GM21786 (cell line): ENCODE measurements at regions not wholly inside any gene's neighbourhood (a gene's known extent, or its start where the extent isn't known, plus 50 kb on each side); places are given as distances from the start of the nearest gene placed in this dataset.

Experiments used
- ATAC-seq: cut with Tn5 transposase; IDR thresholded peaks from one replicate; pipeline ENCODE4 v1.9.1; 2021; ENCODE audit not compliant: unreplicated experiment

DNA sequence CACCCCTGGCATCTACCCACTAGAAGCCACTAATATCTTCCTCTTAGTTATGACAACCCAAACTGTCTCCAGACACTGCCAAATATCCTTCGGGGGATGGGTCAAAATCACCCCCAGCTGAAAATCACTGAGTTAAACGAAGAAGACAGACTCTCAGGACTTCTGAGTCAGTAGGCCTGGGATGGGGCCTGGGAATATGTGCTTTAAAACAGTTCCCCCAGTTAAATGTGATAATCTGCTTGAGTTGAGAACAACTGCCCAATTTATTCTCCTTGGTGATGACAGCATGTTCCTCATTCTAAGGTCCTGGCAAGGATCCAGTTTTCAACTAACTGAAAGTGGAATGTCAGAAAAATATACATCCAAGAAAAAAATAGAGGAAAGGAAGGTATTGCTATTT lies 52.4 kb downstream of the CBLL2 start:
- ATAC-seq = no peak

DNA sequence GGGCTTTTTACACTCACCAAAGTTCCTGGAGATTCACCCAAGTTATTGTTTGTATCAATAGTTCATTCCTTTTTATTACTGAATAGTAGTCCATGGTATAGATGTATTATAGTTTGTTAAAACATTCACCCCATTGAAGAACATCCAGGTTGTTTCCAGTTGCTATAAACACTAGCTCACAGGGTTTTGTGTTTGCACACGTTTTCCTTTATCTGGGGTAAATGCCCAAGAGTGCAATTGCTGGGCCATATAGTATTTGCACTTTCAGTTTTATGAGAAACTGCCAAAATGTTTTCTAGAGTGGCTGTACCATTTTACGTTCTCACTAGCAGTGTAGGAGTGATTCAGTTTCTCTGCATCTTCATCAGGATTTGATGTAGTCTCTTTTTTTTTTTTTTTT lies 57.1 kb downstream of the CBLL2 start:
- no peak for ATAC-seq

DNA sequence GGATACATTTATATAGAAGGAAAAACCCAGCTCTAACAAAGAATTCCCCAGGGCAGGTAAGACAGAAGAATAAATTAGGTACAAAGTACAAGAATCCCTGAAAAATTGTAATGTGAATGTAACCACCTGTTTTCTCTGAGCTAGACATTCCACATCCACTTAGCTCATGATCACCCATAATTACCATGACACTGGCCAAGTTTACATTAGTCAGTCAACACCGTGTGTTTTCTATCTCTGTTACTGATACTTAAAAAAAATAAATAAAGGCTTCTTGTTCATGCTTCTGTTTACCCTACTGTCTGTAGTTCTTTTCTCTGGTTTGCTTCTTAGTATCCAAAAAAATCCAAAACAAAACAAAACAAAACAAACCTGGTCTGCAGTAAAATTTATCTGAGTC lies 66.0 kb downstream of the CBLL2 start:
- no peak for ATAC-seq

DNA sequence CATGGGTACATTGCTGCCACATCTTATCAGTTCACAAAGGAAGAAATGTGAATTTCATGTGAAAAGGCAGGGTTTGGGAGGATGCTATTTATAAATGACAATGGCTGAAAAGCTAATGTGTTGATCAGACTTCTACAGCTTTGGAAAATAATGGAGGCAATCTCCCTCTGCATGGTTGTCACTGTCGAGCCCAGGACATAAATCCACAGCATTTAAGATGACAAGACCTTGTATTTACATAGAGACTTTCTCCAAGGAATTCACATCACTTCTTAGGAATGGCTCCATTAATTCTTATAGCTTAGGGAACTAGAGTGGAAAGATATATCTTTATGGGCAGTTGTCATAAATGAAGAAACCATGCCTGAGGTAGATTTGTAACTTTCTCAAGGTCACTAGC lies 66.7 kb downstream of the CBLL2 start:
- ATAC-seq = no peak

DNA sequence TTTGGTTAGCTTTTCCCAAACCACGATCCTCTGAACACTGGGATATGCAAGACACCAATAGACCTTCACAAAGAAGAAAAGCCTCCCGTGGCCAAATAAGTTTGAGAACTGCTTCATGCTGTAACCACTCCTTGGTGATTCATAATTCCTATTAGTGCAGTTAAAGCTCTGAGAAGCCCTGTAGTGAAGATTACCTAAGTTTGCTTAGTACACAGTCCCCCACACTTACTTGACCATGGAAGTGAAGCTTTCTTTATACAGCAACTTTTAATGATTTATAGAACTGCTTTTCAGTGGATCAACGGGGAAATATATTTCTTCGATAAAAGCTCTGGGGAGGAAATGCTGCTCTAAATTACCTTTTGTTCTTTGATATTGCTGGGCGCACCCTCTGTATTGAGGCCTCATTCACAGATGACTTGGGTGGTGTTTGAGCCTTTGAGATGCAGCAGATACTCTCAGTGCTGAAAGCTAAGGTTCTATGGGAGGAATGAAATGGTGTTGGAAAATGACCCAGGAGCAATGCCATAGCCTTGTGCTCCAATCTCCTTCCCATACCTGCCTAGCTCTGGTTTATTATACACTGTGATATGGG lies 67.4 kb downstream of the CBLL2 start:
- no peak for ATAC-seq

DNA sequence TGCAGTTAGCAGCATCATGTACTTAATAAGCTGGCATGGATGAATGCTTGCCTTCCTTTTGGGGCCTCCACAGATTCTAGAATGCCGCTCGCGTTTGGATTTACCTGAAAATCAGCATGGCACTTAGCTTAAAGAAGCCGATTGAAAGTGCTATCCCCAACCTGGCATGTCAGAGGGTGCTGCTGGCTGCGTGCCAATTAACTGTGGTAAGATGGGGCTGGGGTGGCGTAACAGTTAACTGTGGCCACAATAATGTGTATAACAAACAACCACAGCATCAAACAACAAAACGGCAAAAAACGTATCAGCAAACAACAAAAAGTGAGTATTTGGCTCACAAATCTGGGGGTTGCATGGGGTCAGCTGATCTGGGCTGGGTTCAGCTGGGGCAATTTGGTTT lies 70.5 kb downstream of the CBLL2 start:
- ATAC-seq = no peak

DNA sequence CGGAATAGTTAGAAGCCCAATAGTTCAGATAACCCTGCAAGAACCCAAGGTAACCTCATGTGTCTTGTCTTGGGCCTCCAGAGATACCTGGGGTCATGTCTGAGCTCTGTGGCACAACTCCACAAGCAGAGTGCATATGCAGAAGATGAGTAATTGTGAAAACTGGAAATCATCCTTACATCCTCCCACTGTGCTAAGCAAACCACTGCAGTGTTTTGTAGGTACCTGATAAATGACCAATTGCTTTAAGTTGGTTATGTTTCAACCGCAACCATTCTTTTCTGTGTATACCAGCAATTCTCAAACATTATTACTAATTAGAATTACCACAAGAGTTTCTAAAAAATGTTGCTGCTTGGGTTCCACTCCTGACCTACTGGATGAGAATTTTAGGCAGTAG lies 73.2 kb downstream of the CBLL2 start:
- no peak for ATAC-seq

DNA sequence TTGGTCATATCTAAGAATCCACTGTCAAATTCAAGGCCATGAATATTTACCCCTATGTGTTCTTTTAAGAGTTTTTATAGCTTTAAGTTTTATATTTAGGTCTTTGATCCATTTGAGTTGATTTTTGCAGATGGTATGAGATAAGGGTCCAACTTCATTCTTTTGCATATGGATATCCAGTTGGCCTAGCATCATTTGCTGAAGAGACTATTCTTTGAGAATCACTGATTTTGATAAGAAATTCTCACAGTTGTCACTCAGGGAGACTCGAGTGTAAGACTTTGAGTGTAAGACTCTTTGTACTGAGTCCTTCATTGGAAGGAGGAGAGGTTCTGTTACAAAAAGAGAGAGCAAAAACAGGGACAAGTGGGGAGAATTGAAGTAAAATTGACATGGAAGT lies 74.8 kb downstream of the CBLL2 start:
- no peak for ATAC-seq

DNA sequence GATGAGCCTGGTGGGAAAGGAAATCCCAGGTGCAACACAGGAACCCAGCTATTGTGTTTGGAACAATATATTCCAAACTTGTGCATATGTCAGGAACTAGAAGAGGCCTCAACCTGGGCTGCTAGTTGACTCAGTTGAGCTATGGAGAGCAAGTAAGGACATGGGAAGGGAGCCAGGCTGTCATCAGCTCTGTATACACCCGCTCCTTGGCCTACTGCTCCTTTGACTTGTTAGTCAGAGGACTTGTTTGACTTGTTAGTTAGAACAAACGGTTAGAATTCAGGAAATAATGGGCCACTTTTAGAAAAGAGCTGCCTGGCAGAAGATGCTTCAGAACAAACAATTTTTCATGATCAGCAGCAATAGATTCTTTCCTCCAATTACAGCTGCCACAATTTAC lies 76.4 kb downstream of the CBLL2 start:
- ATAC-seq = no peak

DNA sequence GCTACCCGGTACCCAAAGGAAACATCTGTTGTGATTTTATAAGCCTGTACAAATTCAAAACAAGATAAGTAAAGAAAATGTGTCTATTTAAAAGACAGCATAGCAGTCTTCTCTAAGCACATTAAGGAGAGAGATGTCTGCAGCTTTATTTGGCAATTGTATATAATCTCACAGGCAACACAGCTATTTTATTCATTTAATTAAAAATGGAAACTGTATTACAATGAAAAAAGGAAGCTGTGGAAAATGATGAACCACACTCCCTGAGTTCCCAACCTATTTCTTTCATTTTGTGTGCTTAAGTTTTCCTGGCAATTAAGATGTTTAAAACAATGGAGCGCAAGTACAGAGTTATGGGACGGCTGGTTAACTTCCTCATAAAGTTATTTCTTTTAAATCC lies 78.4 kb downstream of the CBLL2 start:
- no peak for ATAC-seq

DNA sequence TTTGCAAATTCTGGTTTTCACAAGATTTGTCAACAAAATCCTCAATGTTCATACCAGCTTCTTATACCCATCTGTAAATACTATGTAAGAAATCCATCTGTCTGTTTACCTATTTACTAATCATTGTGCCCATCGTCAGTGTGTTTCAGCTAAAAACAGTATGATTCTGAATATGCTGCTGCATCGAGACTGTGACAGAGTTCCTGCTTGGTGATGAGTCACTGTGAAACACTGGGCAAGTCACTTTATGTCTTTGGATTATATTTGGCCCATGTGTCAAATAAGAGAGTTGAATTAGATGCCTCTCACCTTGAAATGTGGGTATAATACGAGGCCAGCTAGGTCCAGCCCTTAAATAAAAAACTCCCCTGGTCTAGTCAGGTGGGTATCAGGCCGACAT lies 79.3 kb downstream of the CBLL2 start:
- no peak for ATAC-seq

DNA sequence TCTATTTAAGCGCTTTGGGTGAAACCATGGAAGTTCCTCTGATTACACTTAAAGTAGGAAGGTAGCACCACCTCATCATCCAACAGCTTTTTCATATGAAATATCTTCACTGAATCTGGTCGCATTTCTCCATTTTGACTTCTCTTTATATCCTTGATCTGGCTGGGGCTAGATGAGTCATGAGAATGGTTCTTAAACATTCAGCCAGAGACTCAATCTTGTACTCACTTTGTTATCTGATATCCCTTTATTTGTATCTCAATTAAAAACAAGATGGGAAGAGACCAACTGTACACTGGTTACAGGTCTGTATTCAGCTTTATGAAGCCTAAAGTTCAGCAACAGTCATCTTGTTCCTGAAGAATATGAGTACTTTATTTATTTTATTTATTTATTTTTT lies 84.9 kb downstream of the CBLL2 start:
- ATAC-seq = no peak

DNA sequence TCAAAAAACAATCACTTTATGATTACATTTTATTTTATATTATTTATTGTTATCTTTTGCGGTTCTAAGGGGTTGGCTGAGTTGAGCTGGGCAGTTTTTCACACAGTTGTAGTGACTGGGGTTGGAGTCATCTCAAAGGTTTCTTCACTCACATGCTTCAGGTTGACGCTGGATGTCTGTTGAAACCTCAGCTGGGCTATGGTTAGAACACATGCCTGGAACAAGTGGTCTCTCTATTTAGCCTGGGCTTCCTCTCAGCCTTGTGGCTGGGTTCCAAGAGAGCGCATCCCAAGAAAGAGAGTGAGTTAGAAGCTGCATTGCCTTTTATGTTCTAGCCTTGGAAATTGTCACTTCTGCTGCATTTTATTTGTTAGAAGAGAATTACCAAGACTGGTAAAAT lies 87.4 kb downstream of the CBLL2 start:
- no peak for ATAC-seq

DNA sequence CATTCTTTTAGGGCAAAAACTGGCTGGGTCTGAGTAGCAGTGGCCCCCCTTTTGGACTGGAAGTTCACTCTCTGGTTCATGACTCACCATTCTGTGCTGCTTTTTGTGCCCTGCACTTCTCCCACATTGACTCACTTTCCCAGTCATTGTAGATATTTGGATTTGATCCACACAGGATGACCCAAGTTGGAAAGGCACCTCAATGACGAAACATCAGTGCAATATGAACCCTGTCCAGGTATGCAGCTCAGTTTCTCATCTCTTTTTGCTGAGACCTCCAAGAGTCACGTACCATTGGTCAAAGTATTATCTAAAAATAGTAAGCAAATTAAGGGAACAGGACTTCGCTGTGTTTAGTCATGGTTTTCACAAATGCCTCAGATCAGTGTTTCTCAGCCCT lies 92.7 kb downstream of the CBLL2 start:
- no peak for ATAC-seq

DNA sequence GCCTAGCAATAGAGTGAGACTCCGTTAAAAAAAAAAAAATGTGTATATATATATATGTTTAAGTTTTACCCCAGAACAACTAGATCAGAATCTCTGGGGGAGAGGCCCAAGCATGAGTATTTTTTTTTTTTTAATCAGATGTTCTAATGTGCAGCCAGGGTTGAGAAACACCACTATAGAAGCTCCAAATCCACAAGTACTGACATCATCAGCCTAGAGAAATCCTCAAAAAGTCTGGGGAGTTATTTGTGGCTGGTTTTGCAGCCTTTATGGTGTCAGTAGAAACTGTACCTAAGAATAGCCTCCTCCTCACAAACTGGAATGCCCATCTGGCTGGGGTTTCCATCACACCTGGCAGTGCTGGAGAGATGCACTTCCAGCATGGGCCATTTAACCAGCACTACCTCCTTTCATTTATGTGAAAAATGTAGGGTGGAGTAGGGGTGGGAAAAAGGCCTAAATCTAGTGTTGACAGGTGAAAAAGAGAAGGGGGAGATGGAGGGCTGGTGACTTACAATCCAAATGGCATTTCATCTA lies 93.5 kb downstream of the CBLL2 start:
- no peak for ATAC-seq

DNA sequence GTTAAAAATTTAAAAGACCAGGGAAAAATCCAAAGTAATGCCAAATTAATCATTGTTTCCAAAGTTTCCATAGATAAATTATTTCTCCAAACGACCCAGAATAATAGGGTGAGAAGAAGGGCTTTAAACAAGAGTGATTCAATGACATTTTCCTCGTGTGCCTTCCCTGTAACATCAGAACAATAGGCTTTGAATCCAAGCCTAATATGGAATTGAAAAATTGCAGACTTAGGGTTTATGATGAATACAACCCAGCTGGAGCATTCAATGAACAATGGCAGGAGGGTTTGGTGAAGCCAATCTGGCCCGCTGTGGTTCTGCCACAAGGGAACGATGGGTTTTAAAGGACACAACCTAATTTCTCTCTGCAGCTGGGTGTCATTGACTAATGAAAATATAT lies 94.2 kb downstream of the CBLL2 start:
- ATAC-seq = no peak

DNA sequence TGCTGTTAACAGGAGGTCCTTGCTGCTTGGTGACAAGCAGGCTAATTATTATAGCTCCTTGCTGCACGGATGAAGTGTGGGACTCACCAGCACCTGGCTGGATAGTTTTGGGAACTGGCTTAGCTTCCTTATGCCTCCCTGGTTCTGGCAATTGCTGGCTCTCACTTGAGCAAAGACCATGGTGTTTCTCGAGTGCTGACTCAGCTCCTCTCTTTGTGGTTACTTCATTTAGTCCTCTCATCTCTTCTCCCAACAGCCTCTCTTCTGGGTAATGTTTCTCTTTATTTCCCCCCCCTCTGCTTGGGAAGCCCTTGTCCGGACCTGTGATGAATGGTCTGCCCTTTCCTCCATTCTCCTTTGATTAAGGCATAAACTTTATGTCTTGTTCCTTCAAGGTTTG lies 100.4 kb downstream of the CBLL2 start:
- ATAC-seq = no peak

DNA sequence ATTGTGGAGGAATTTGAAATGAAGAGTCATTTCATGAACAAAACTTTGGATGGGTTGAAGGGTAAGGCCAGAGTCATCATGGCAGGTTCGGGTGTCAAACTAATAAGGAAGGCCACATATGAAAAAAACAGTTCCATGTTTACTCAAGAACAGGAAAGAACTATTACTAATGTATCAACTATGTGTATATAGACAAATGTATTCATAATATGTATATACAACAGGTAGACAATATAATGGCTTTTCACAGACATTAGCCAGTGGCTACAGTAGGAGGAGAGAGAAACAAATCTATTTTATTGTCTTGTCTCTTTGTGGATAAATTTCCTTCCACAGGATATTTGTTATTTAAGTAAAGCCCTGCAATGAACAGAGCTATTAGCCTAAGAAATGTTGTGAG lies 101.1 kb downstream of the CBLL2 start:
- ATAC-seq = no peak

DNA sequence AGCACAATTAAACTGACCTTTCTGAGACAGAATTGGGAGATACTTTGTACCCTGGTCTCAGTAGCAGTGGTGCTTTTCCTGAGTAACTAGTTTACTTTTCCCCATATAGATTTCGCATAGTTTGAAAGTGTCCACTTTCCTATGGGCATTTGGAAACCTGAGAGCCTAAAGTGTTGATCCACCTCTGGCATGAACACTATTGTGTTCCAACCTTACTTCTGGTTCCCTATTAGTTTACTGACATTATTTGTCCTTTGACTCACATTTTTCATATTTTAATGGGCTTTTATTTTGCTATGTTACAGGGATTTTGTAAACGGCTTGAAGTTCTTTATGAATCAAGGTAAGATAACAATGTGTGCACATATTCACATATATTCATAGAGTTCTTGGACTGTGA lies 103.7 kb downstream of the CBLL2 start:
- no peak for ATAC-seq

DNA sequence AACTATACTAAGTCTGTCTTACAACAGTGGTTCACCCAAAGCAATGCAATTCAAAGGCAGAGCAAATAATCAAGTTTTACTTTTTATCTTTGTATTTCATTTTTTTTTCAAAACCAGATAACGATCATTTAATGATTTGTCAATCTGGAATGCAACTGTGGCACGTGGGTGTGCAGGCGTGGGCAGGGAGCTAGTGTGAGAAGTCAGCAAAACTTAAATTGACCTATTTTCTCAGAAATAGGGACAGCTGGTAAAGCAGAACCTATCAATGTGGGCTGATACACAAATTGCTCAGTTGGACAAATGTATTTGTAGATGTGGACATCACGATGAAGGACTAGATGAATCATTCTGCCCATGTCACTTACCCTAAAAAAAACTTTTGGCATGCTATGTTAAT lies 105.6 kb downstream of the CBLL2 start:
- no peak for ATAC-seq

DNA sequence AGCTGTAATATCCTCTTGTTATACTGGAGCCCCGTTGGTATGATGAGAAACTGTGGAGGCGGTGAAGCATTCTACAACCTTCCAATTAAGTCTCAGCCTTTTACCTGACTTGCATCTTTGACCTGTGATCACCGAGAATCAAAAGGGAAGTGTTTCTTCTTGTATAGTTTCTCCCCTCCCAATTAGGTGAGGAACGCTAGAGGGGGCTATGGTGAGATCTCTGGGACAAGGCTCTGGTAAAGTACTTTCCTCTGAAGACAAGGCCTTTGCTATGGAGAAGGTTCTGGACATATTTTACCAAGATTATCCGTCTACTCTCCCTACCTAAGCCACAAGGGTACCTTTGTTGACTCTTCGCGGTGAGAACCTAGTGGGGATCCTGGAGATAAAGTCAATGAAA lies 111.3 kb downstream of the CBLL2 start:
- no peak for ATAC-seq

DNA sequence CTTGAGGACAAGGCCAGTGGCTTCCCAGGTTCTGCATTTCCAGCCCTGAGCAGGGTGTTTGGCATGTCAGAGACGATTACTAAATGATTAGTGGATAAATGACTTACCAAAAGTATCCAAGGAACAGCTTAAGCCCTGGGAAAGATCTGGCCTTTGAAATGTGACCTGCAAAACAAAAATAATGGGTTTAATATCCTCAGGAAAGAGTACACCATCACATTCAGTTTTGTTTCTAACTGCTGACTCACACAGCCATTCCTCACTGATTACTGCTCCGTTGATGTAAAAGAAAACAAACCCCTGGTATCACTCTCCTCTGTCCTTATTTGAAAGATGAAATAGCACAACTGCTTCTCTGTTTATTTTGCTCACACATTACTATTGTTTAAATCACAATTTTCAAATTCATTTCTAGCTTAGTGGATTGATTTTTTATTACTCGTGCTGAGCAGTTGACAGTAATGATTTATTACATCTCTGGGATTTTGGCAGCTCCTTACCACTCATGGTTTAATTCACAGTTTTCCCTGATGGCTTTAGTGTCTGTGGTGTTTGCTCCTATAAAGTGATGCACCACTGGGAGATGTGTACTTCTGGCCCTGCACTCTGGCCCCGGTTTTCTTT lies 117.0 kb downstream of the CBLL2 start:
- ATAC-seq = no peak
